Pons (tissue), 1 donor: ENCODE measurements at regions not wholly inside any gene's neighbourhood (a gene's known extent, or its start where the extent isn't known, plus 50 kb on each side); places are given as distances from the start of the nearest gene placed in this dataset.

Source experiments
- DNase-seq: peaks from one replicate; pipeline ENCODE4 v3.0.0-alpha.2; 2016; ENCODE audit warnings: low spot score

GRCh38 chr3:18827664-18828063 is 320.6 kb upstream of the KCNH8 start:
- DNase-seq, result no peak

GRCh38 chr3:18825665-18826064 is 322.6 kb upstream of the KCNH8 start:
- no peak for DNase-seq

DNA sequence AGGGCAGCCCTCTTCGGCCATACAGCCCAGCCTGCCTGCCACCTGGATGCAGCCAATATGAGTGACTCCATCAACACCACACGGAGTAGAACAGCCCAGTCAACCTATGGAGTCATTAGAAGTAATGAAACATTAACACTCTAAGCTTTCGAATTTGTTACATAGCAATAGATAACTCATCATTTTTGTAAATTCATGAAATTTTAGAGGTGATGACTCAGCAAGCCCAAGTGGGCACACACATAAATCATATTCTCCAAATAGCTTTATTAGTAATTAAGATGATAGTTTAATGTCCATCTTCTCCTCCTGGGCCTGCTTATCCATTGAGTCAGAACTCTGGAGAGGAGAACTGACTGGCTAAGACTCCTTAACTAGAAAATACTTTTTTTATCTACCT is 335.0 kb upstream of the KCNH8 start:
- no peak for DNase-seq

DNA sequence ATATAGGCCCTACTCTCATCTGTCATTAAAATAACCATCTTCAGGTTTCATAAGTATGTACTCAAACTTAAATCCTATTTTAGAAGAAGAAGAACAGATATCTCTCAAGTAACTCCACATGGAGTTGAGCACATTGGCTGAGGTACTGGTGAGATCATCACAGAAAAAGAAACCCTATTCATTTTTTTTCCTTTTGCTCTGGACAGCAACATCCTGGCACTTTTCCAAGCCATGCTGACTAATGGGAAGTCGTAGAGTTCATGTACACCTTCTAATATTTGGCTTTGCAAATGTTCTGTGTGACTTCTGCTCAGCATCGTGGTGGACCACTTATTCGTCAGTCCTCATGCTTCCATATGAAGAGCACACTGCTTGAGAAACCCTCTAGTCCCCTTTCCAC is 336.0 kb upstream of the KCNH8 start:
- DNase-seq, result no peak

DNA sequence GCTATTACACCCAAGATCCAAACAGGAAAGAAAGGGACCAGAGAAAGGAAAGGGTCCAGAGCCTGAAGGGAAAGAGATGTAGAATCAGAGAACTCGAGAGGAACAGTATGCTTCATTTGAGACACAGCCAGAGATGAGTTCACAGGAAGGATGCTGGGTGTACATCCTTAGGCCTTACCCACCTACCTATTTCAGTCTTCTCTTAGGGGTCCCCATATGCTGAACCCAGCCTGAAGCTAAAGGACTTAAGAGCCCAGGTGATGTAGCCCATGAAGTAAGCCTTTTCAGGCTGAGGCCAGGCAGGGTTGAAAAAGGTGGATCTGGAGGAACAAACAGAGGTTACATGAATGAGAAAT is 338.0 kb upstream of the KCNH8 start:
- no peak for DNase-seq

DNA sequence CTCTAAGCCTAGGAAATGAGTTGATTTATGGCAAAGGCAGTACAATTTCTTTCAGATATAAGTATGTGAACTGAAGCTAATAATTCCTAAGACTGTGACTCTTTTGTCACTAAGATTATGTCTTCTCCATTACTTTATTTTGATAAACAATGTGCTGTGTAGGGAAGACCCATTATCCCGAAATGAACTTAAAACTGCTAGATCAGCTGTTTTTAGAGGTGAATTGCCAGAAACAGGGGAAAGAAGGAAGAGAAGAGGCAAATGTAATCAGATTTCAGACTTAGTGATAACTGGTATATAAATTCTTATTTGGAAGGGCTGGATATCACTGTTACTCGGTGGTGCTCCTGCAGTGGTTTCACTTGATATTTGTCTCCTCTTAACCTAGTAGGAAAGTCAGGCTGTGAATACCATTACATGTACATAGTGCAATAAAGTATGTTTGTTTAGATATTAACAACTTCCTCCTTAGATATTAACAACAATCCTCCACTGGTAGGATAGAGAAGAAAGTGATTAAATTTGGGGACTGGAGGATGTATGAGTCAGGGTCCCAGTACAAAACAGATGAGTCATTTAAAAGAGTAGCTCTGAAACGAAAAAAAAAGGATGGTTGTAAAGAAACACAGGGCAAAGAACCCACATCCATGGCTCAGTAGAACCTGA is 338.5 kb upstream of the KCNH8 start:
- DNase-seq, result no peak

DNA sequence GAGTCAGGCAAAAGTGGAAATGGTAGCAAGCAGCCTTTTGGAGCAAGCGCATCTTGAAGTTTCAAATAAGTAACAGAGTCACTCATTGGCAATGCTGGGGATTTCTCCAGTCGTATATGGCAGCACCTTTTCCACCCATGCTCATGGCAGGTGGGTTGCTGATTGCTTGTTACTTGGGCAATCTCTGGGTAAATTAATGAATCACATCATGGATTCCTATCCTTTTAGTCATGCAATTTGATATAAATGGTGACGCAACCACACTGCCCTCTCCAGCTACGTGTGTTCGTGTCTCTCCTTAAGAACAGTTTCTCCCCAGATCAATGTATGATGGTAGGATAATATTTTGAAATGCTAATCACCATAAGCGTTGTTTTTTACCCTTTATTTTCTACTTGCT is 339.9 kb upstream of the KCNH8 start:
- DNase-seq, result no peak

- DNase-seq, result no peak
These were observed 340.7 kb upstream of the KCNH8 start for GRCh38 chr3:18807593-18807992.

DNA sequence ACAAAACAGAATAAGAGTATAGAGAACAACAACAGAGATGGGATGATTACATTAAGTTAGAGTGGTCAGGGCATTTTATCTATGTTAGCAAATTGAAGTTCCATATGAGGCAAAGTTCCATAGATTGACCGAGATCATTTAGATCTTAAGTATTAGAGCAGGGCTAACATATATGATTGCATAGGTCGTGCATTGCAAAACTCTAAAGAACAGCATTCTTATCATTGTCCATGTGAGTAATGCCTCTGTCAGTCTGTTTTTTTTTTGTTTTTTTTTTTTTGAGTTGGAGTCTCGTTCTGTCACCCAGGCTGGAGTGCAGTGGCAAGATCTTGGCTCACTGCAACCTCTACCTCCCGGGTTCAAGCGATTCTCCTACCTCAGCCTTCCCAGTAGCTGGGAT is 341.7 kb upstream of the KCNH8 start:
- no peak for DNase-seq

- no peak for DNase-seq
These were observed 350.9 kb upstream of the KCNH8 start for GRCh38 chr3:18797378-18797777.

DNA sequence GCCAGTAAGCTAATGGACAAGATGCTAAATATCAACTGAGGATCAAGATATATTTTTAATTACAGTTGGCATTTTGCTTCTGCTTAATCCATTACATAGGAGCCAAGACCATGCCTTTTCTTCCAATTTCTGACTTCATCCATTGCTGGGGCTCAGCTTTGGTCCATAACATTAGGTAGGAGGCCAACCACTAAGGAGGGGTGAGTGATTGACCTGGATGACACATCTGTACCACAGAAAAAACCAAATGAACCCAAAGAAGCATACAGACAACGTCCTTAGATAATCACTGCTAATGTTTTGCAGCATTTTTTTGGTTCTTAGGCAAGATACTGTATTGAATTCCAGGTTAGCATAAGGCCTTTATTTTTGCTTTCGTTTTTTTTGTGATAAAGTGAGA is 353.2 kb upstream of the KCNH8 start:
- DNase-seq, result no peak

- DNase-seq, result no peak
These were observed 356.6 kb upstream of the KCNH8 start for GRCh38 chr3:18791752-18792151.

GRCh38 chr3:18791182-18791581 is 357.1 kb upstream of the KCNH8 start:
- no peak for DNase-seq

DNA sequence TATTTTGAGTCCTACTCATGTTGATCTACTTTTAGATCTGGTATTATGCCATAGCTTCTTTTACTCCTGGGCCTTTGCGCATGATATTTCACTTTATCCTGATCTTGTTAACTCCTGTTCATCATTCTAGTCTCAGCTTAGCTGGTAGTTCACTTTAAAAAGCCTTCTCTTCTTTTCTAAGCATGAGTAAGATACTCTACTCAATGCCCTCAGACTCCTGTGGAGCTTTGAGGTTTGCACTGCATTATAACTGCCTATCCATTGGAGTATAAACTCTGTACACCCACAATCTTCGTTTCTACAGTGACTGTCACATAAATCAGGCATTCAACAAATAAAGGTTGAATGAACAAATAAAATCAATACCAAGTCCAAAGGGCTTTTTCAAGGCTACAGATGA is 357.9 kb upstream of the KCNH8 start:
- no peak for DNase-seq

DNA sequence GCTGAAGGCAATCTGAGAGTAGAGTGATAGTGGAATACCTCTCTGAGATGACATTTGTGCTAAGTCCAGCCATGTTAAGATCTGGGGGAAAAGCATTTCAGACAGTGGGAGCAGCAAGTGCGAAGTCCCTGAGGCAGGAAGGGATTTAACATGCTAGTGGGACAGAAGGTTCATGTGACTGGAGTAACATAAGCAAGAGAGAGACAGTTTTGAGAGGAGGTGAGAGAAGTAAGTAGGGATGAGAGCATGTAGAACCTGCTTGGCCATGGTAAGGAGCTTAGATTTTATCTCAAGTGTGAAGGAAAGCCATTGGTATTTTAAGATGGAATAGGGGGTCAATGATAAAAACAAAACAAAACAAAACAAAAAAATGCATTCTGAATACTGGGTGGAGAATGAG is 358.6 kb upstream of the KCNH8 start:
- no peak for DNase-seq

DNA sequence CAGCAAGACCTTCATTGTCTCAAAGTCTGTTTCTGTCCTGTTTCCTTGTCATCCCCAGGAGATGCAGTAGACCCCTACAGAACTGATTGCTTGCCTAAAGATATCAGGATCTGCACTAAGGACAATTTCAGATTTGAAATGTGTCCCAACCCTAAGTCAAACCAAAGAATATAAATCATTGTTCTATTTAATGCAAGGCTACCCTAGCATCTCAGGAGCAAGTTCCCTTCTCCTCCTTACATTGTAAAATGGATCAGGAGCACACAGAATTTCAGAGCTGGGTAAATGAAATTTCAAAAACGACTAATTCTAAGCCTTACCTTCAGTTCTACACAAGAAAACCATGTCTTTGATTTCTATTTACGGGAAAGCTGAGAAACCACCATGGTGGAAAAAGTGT is 360.9 kb upstream of the KCNH8 start:
- DNase-seq, result no peak

GRCh38 chr3:18786650-18787323 is 361.5 kb upstream of the KCNH8 start:
- no peak for DNase-seq

DNA sequence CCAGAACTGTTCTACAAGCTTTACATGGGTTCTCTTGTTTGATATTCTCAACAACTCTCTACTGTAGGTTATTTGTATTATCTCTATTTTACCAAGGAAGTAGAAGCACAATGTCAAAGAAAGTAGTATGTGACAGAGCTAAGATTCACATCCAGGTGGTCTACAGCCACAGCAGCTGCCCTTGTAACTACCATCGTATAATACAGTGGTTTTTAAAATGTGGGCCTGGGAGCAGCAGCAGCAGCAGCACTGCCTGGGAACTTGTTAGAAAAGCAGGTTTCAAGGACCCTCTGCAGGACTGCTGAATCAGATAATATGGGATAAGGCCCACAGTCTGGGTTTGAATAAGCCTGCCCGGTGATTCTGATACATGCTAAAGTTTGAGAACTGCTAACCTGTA is 357.1 kb upstream of the SATB1 start:
- DNase-seq, result no peak

- no peak for DNase-seq
These were observed 355.8 kb upstream of the SATB1 start for GRCh38 chr3:18780959-18781358.

DNA sequence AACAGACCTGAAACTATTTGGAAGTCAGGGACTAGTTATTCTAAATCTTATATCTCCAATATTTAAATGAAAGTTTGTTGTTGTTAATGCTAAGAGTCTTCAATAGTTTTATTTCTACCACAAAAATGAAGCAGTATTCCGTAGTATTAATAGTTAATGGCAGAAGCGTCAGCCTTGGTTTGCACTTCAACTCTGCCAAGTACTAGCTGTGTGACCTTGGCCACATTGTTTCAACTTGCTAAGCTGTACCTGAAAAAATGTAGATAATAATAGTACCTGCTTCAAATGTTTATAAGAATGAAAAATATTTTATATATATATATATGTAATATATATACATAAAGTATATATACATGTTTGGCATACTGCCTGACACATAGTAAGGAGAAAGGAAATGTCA is 354.6 kb upstream of the SATB1 start:
- DNase-seq, result no peak

DNA sequence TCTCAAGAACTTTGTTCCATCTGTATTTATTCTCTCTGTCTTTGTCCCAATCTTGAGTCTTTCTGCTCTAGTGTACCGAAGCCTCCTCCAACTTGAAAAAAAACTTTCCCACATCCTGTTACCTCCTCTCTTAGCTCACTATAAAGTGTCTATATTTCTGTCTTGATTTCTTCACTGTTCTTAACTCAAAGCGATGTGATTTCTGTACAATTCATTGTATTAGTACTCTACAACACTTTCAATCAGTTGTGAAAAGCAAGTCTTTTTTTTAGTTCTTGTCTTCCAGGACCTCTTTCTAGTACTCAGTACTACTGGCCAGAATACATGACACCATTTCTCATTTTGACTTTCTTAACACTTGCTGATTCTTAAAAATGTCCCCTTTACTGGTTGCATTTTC is 353.5 kb upstream of the SATB1 start:
- no peak for DNase-seq

GRCh38 chr3:18778094-18778493 is 353.0 kb upstream of the SATB1 start:
- DNase-seq, result no peak

GRCh38 chr3:18775501-18775900 is 350.4 kb upstream of the SATB1 start:
- DNase-seq, result no peak
